HEK293 (cell line): ENCODE measurements at regions not wholly inside any gene's neighbourhood (a gene's known extent, or its start where the extent isn't known, plus 50 kb on each side); places are given as distances from the start of the nearest gene placed in this dataset.

ENCODE experiments used
- GLI2 ChIP-seq: fragments of 450-650 bp; formaldehyde crosslinking; IDR thresholded peaks from 2 replicates; pipeline ENCODE4; 2017; ENCODE audit warnings: missing biosample characterization, missing genetic modification characterization, low read depth, borderline replicate concordance
- HIC1 ChIP-seq: fragments of 450-650 bp; formaldehyde crosslinking; IDR thresholded peaks from 2 replicates; pipeline ENCODE4 v1.5.1; 2016; ENCODE audit warnings: missing biosample characterization, missing genetic modification characterization
- KLF17 ChIP-seq: fragments of 450-650 bp; formaldehyde crosslinking; IDR thresholded peaks from 2 replicates; pipeline ENCODE4 v1.5.1; 2016; ENCODE audit warnings: missing biosample characterization, missing genetic modification characterization
- PRDM2 ChIP-seq: fragments of 450-650 bp; formaldehyde crosslinking; IDR thresholded peaks from 2 replicates; pipeline ENCODE4 v1.5.1; 2016; ENCODE audit warnings: missing biosample characterization, missing genetic modification characterization, borderline replicate concordance
- PRDM6 ChIP-seq: fragments of 450-650 bp; formaldehyde crosslinking; IDR thresholded peaks from 2 replicates; pipeline ENCODE4 v1.5.1; 2017; ENCODE audit warnings: missing biosample characterization, missing genetic modification characterization
- SCRT1 ChIP-seq: fragments of 450-650 bp; formaldehyde crosslinking; IDR thresholded peaks from 2 replicates; pipeline ENCODE4 v1.5.1; 2016; ENCODE audit warnings: missing biosample characterization, missing genetic modification characterization, borderline replicate concordance
- ZBTB49 ChIP-seq: fragments of 450-650 bp; formaldehyde crosslinking; IDR thresholded peaks from 2 replicates; pipeline ENCODE4 v1.5.1; 2016; ENCODE audit warnings: missing biosample characterization, missing genetic modification characterization, low read depth
- ZNF24 ChIP-seq: fragments of 450-650 bp; formaldehyde crosslinking; IDR thresholded peaks from 2 replicates; pipeline ENCODE4 v1.5.1; 2016; ENCODE audit warnings: missing biosample characterization, missing genetic modification characterization
- ZNF354C ChIP-seq: fragments of 450-650 bp; formaldehyde crosslinking; IDR thresholded peaks from 2 replicates; pipeline ENCODE4 v1.5.1; 2016; ENCODE audit warnings: missing biosample characterization, missing genetic modification characterization, low read depth, borderline replicate concordance
- ZNF473 ChIP-seq: fragments of 450-650 bp; formaldehyde crosslinking; IDR thresholded peaks from 2 replicates; pipeline ENCODE4 v1.5.1; 2017; ENCODE audit warnings: missing biosample characterization, missing genetic modification characterization
- ZNF555 ChIP-seq: fragments of 450-650 bp; formaldehyde crosslinking; conservative IDR thresholded peaks from 2 replicates; pipeline ENCODE4 v1.5.1; 2017; ENCODE audit warnings: missing biosample characterization, mild to moderate bottlenecking, missing genetic modification characterization, inconsistent platforms
- ZNF580 ChIP-seq: fragments of 450-650 bp; formaldehyde crosslinking; IDR thresholded peaks from 2 replicates; pipeline ENCODE4 v1.5.1; 2016; ENCODE audit warnings: missing biosample characterization, missing genetic modification characterization
- ZNF624 ChIP-seq: fragments of 450-650 bp; formaldehyde crosslinking; IDR thresholded peaks from 2 replicates; pipeline ENCODE4 v1.5.1; 2017; ENCODE audit warnings: missing biosample characterization, missing genetic modification characterization
- ZNF658 ChIP-seq: fragments of 450-650 bp; formaldehyde crosslinking; IDR thresholded peaks from 2 replicates; pipeline ENCODE4; 2016; ENCODE audit warnings: missing biosample characterization, missing genetic modification characterization
- ZSCAN16 ChIP-seq: fragments of 450-650 bp; formaldehyde crosslinking; IDR thresholded peaks from 2 replicates; pipeline ENCODE4 v1.5.1; 2016; ENCODE audit warnings: missing biosample characterization, missing genetic modification characterization
- ZSCAN23 ChIP-seq: fragments of 450-650 bp; formaldehyde crosslinking; IDR thresholded peaks from 2 replicates; pipeline ENCODE4 v1.5.1; 2016; ENCODE audit warnings: missing biosample characterization, missing genetic modification characterization
- ZSCAN5A ChIP-seq: fragments of 450-650 bp; formaldehyde crosslinking; IDR thresholded peaks from 2 replicates; pipeline ENCODE4 v1.5.1; 2016; ENCODE audit warnings: missing biosample characterization, missing genetic modification characterization

- no peak; the same call in 1 of the 2 replicates for TF ChIP-seq ZNF580
- peak; percentile 50; the same call in 1 of the 2 replicates for TF ChIP-seq ZNF24
- TF ChIP-seq SCRT1 = no peak
- TF ChIP-seq KLF17 (tag by site-specific recombination) = no peak; the same call in 1 of the 2 replicates
- no peak for TF ChIP-seq ZNF354C (tag by site-specific recombination)
- no peak for TF ChIP-seq ZBTB49
- TF ChIP-seq ZNF658 (tag by site-specific recombination) = no peak
- no peak for TF ChIP-seq ZSCAN16 (tag by site-specific recombination)
- TF ChIP-seq GLI2 (tag by site-specific recombination) = peak; percentile 28; the same call in 1 of the 2 replicates
- no peak for TF ChIP-seq HIC1 (tag by site-specific recombination)
- no peak for TF ChIP-seq ZNF473 (tag by site-specific recombination)
- no peak for TF ChIP-seq ZNF624 (tag by site-specific recombination)
- TF ChIP-seq ZSCAN23 (tag by site-specific recombination) = no peak
- TF ChIP-seq PRDM6 (tag by site-specific recombination) = peak; percentile 100
- no peak for TF ChIP-seq ZNF555 (tag by site-specific recombination)
- no peak for TF ChIP-seq PRDM2 (tag by site-specific recombination)
- no peak for TF ChIP-seq ZSCAN5A (tag by site-specific recombination)
Observed at GRCh38 chr5:92641031-92641962, 939.7 kb downstream of the NR2F1-AS1 start (continued).
